ENCODE measurements at regions not wholly inside any gene's neighbourhood (a gene's known extent, or its start where the extent isn't known, plus 50 kb on each side); places are given as distances from the start of the nearest gene placed in this dataset.
"Not testable (repeated sequence)": the region's sequence is repeated elsewhere in the genome, so short reads cannot be mapped to it uniquely, and the experiment has no call there.

DNA sequence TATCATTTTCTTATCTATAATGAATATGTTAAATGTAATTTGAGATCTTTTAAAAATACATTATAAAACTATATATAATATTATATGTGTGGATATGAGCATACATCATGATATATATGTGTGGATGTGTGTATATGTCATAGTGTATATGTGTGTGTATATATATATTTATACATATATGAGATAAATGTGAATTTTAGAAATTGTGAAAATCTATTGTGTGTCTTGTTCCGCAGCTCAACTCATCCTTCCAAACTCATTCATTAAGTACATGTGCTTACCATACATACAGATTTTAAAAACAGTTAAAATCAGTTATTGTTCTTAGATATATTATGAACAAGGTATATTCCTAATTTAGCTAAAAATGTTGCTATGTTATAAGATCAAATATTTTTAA lies 435.2 kb upstream of the MIR17HG start:
- intact Hi-C loops (cut with DNase I): no loop called here
- DNase-seq (ENCODE audit: low spot score): no peak

DNA sequence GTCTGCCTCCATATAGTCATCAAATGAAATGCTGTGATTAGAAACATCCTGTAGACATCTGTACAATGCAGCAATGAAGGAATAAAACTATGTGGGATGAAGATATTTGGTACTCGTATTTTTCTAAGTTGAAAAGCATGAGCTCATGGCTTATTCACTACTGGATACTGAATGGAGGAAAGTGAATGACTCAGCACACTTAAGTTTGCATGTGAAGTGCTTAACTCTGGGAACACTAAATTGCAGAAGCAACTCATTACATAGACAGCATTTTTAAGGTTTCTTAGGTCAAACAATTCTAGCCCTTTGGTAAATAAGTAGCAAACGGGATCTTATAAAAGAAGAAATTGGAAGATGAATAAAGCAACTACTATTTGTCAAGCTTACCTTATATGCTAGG lies 429.0 kb upstream of the MIR17HG start:
- intact Hi-C loops (cut with DNase I): no loop called here
- no peak for DNase-seq (ENCODE audit: low spot score)

GRCh38 chr13:90919153-90919552 lies 428.3 kb upstream of the MIR17HG start:
- DNase-seq (ENCODE audit: low spot score): no peak
- intact Hi-C loops (cut with DNase I): no loop called here

GRCh38 chr13:90926459-90926858 lies 421.0 kb upstream of the MIR17HG start:
- intact Hi-C loops (cut with DNase I): no loop called here
- no peak for DNase-seq (ENCODE audit: low spot score)

- intact Hi-C loops (cut with DNase I): no loop called here
- DNase-seq (ENCODE audit: low spot score): no peak
Measured at GRCh38 chr13:90928109-90928508, 419.4 kb upstream of the MIR17HG start.

GRCh38 chr13:90933097-90933826 lies 414.2 kb upstream of the MIR17HG start:
- intact Hi-C loops (cut with DNase I): no loop called here

GRCh38 chr13:90934741-90935140 lies 412.7 kb upstream of the MIR17HG start:
- intact Hi-C loops (cut with DNase I): no loop called here
- DNase-seq (ENCODE audit: low spot score): no peak

More at GRCh38 chr13:90933097-90933826, 414.2 kb upstream of the MIR17HG start:
- DNase-seq (ENCODE audit: low spot score): no peak

DNA sequence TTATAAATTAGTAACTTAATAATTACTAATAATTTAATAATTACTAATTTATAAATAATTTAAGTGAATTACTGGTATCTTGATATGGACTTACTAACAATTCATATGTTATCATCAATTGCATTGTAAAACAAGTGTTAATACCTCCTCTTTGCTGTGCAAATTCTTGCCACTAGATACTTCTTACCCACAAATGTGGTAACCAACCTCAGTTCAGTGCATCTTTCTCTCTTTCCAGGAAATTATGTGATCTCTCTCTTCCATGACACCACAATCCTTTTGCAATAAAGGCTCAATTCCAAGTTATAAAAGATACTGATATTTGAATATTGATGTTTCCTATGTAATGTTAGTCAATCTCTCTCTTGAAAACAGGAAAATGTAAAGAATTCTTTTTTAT lies 408.6 kb upstream of the MIR17HG start:
- no peak for DNase-seq (ENCODE audit: low spot score)
- intact Hi-C loops (cut with DNase I): no loop called here

DNA sequence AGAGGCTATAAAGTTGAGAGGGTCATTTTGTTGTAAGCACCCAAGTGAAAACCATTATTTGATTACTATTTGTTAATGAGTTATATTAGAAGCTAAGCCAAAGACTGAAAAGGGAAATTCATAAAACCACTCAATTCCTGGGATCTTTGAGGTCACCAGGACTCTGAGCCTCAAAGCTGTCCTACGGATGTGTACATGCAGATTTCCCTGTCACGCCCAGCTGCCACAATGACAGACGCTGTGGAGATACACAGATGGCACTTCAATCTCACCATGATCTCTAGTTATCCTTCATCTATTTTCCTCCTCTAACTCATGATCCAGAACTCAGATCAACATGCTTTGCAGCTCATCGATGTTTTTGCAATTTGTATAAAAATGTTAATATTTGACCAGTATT lies 403.5 kb upstream of the MIR17HG start:
- DNase-seq (ENCODE audit: low spot score): no peak
- intact Hi-C loops (cut with DNase I): no loop called here

DNA sequence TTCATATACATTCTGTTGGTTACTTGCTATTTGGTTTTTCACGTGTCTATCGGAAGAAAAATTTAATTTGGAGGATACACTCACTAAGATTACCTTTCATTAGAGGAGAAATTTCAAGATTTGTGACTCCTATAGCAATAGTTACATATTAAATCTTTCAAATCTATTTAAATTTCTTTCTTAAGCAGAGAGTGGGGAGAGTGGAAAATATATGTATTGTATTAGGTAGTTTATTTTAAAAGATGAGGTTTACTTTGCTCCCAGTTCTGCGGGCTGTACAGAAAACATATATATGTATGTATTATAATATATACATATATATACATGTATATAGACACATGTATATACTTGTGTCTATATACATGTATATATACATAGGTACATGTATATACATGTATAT lies 402.3 kb upstream of the MIR17HG start:
- intact Hi-C loops (cut with DNase I); DNase-seq (ENCODE audit: low spot score): not testable (repeated sequence)

- intact Hi-C loops (cut with DNase I); DNase-seq (ENCODE audit: low spot score): not testable (repeated sequence)
Measured at GRCh38 chr13:90946125-90946524, 401.4 kb upstream of the MIR17HG start.

- intact Hi-C loops (cut with DNase I): no loop called here
- DNase-seq (ENCODE audit: low spot score): no peak
Measured at GRCh38 chr13:90947976-90948375, 399.5 kb upstream of the MIR17HG start.

DNA sequence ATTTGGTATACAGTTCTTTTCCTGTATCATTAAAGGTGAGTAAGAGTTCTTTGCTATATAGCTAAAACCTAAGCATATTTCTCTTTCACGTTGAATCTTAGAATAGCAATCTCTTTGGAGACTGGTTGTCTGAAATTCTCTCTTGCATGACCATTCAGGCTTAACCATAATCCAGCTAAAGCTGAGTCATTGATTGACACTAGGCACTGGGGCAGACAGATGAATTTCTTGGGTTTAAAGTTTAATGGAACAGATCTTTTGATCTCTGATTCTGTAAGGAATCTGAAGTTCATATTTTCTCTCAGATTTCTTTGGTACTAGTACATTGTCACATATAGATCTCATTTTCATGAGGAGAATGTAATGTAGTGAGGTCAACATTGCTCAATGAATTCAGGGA lies 397.3 kb upstream of the MIR17HG start:
- intact Hi-C loops (cut with DNase I): no loop called here
- DNase-seq (ENCODE audit: low spot score): no peak

DNA sequence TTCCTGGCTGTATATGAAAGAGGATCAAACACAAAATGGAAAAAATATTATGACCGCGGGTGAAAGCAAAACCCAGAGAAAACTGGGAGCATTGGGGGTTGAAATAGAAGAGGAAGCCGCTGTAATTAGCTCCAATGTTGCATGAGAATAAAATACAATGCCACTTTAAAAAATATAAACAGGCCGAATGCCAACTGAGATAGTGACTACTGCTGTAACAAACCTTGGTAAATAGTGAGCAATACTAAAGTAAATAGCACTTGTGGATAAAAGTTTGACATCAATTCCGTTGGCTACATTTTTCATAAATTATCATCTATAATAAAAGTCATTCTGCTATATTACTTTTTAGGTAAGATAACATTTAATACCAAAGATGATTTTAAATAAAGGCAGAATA lies 395.8 kb upstream of the MIR17HG start:
- intact Hi-C loops (cut with DNase I): no loop called here
- DNase-seq (ENCODE audit: low spot score): no peak

- intact Hi-C loops (cut with DNase I): no loop called here
- no peak for DNase-seq (ENCODE audit: low spot score)
Measured at GRCh38 chr13:90952326-90952725, 395.2 kb upstream of the MIR17HG start.

GRCh38 chr13:90954605-90955195 lies 392.8 kb upstream of the MIR17HG start:
- no peak for DNase-seq (ENCODE audit: low spot score)
- intact Hi-C loops (cut with DNase I): loop anchor here in 1 of 2 donors (2.0 to 5.0 kb wide), 2 partner anchors 54 to 638 kb away; no protein-coding TSS in a partner anchor

GRCh38 chr13:90956031-90956430 lies 391.5 kb upstream of the MIR17HG start:
- intact Hi-C loops (cut with DNase I): loop anchor here in 1 of 2 donors (5.0 kb wide), 1 partner anchor 636 kb away; no protein-coding TSS in a partner anchor
- DNase-seq (ENCODE audit: low spot score): no peak

- no peak for DNase-seq (ENCODE audit: low spot score)
- intact Hi-C loops (cut with DNase I): loop anchor here in 1 of 2 donors (5.0 kb wide), 1 partner anchor 633 kb away; no protein-coding TSS in a partner anchor
Measured at GRCh38 chr13:90958866-90959265, 388.6 kb upstream of the MIR17HG start.

DNA sequence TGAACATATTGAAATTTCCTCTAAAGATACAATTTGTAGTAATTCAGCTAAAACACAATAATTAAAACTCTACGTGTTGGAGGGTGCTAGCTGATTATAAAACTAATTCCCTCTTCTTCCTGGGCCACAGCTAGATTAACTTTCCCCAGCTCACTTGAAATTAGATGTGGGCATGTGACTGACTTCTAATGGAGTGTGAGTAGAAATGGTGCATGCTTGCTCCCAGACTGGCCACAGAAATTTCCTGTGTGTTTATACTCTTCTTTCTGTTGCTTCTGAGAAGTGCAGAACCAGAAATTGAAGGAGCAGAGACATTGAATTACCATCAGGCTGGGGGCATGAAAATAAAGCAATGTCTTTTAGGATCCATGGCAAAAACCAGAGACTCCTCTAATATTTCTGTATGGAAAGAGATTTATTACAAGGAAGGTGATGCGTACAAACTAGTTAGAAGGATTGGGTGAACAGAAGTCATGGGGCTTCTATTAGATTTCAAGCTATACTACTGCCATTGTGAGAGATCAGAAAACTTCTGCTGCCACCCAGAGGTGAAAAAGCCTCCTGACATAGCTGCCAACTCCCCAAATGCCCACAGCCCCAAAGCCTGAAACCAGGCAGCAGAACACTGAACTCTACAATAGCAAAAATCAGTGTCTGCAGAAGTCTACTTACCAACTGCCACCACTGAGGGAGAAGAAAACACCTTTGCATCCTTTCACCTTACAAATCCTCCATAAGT lies 379.2 kb upstream of the MIR17HG start:
- intact Hi-C loops (cut with DNase I): no loop called here
- no peak for DNase-seq (ENCODE audit: low spot score)

DNA sequence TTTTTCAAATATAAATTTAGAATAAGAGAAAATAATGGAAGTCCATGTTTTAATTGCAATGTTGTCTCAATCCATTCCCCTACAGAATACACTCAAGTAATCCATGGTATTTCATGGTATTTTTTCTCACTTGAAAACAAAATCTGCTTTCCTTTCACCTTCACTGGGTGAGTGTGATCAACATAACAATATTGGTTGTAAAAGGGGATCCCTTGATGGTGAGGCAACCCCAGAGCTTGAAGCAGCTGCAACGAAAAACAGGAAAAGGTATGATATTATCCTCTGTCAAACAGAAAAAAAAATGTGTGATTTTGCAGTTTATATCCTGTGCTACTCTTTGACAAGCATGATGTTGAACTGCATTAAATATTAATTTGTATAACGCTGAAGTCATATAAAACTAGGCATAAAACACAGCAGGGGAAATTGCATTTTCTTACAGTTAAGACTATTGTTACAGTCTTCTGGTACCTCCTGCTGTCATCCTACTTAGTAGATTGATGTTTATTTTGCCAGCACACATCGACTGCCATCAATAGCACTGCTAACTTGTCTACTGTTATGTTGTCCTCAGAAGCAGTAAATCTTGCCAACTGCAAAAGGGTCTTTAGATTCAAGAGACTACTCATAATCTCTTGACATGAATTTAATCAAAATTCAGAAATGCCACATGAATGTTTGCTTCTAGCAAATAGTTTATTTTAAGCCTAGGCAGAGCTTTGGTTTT lies 373.1 kb upstream of the MIR17HG start:
- no peak for DNase-seq (ENCODE audit: low spot score)
- intact Hi-C loops (cut with DNase I): no loop called here

Measured in posterior vena cava (tissue), 2 donors.